ENCODE measurements at regions not wholly inside any gene's neighbourhood (a gene's known extent, or its start where the extent isn't known, plus 50 kb on each side); places are given as distances from the start of the nearest gene placed in this dataset.

- in situ Hi-C loops (cut with HindIII; ENCODE audit: low sequenced_read_pairs) = no loop called here
Measured at GRCh38 chr16:17617021-17617552, 146.3 kb upstream of the XYLT1 start.

- in situ Hi-C loops (cut with HindIII; ENCODE audit: low sequenced_read_pairs) = no loop called here
Measured at GRCh38 chr16:17612336-17612735, 141.6 kb upstream of the XYLT1 start.

GRCh38 chr16:17607609-17608008 is 136.8 kb upstream of the XYLT1 start:
- in situ Hi-C loops (cut with HindIII; ENCODE audit: low sequenced_read_pairs) = no loop called here

- in situ Hi-C loops (cut with HindIII; ENCODE audit: low sequenced_read_pairs) = no loop called here
Measured at GRCh38 chr16:17607075-17607509, 136.3 kb upstream of the XYLT1 start.

- in situ Hi-C loops (cut with HindIII; ENCODE audit: low sequenced_read_pairs) = no loop called here
Measured at GRCh38 chr16:17606460-17606859, 135.7 kb upstream of the XYLT1 start.

GRCh38 chr16:17605784-17606183 is 135.0 kb upstream of the XYLT1 start:
- in situ Hi-C loops (cut with HindIII; ENCODE audit: low sequenced_read_pairs) = no loop called here

GRCh38 chr16:17603626-17604025 is 132.9 kb upstream of the XYLT1 start:
- in situ Hi-C loops (cut with HindIII; ENCODE audit: low sequenced_read_pairs) = no loop called here

GRCh38 chr16:17602678-17603077 is 131.9 kb upstream of the XYLT1 start:
- in situ Hi-C loops (cut with HindIII; ENCODE audit: low sequenced_read_pairs) = no loop called here

GRCh38 chr16:17598968-17599367 is 128.2 kb upstream of the XYLT1 start:
- in situ Hi-C loops (cut with HindIII; ENCODE audit: low sequenced_read_pairs) = loop anchor here (5.0 kb wide), 1 partner anchor 68 kb away; no protein-coding TSS in a partner anchor

- in situ Hi-C loops (cut with HindIII; ENCODE audit: low sequenced_read_pairs) = no loop called here
Measured at GRCh38 chr16:17591655-17592405, 121.1 kb upstream of the XYLT1 start.

GRCh38 chr16:17590711-17591654 is 120.2 kb upstream of the XYLT1 start:
- in situ Hi-C loops (cut with HindIII; ENCODE audit: low sequenced_read_pairs) = no loop called here

- in situ Hi-C loops (cut with HindIII; ENCODE audit: low sequenced_read_pairs) = no loop called here
Measured at GRCh38 chr16:17589898-17590297, 119.1 kb upstream of the XYLT1 start.

GRCh38 chr16:17585449-17586074 is 114.8 kb upstream of the XYLT1 start:
- in situ Hi-C loops (cut with HindIII; ENCODE audit: low sequenced_read_pairs) = no loop called here

- in situ Hi-C loops (cut with HindIII; ENCODE audit: low sequenced_read_pairs) = no loop called here
Measured at GRCh38 chr16:17578981-17579874, 108.5 kb upstream of the XYLT1 start.

GRCh38 chr16:17574256-17574655 is 103.5 kb upstream of the XYLT1 start:
- in situ Hi-C loops (cut with HindIII; ENCODE audit: low sequenced_read_pairs) = no loop called here

- in situ Hi-C loops (cut with HindIII; ENCODE audit: low sequenced_read_pairs) = no loop called here
Measured at GRCh38 chr16:17572145-17572544, 101.4 kb upstream of the XYLT1 start.

GRCh38 chr16:17571499-17572093 is 100.8 kb upstream of the XYLT1 start:
- in situ Hi-C loops (cut with HindIII; ENCODE audit: low sequenced_read_pairs) = no loop called here

GRCh38 chr16:17568239-17568638 is 97.5 kb upstream of the XYLT1 start:
- in situ Hi-C loops (cut with HindIII; ENCODE audit: low sequenced_read_pairs) = no loop called here

- in situ Hi-C loops (cut with HindIII; ENCODE audit: low sequenced_read_pairs) = no loop called here
Measured at GRCh38 chr16:17567455-17567854, 96.7 kb upstream of the XYLT1 start.

Data from endothelial cell of hepatic sinusoid (primary cell).